Panc1 (cell line): ENCODE measurements at regions not wholly inside any gene's neighbourhood (a gene's known extent, or its start where the extent isn't known, plus 50 kb on each side); places are given as distances from the start of the nearest gene placed in this dataset.

ENCODE experiments used
- ATAC-seq: fragments of 200-7000 bp; cut with Tn5 transposase; 2 replicates; pipeline ENCODE4 v1.9.1; 2020; ENCODE audit warnings: mild to moderate bottlenecking, moderate library complexity
- BruUV-seq: library from RNA; stranded (reverse); fragments of 400-500 nt; replicated peaks from 2 replicates; lab custom pipeline; 2021; lab: Mats Ljungman, UMichigan
- CTCF ChIA-PET: fragments of 300-600 bp; sonication (Branson Sonifier 250); formaldehyde crosslinking; loops from one replicate; lab custom pipeline; 2022; ENCODE audit warnings: antibody characterized with exemption; lab: Charles Lee
- POLR2A ChIA-PET: fragments of 300-600 bp; sonication (Branson Sonifier 250); formaldehyde crosslinking; loops from one replicate; lab custom pipeline; 2022; ENCODE audit warnings: antibody characterized with exemption; lab: Charles Lee
- DNase-seq: peaks from one replicate; pipeline ENCODE4 v3.0.0-alpha.2; 2010; ENCODE audit warnings: low read depth, low spot score
- H3K27ac ChIP-seq: 2 replicates; pipeline ENCODE4 v1.5.1; 2011; ENCODE audit warnings: mild to moderate bottlenecking, low read length, inconsistent platforms
- H3K27me3 ChIP-seq: fragments of 200-500 bp; sonication (Bioruptor generic); 2 replicates; pipeline ENCODE4 v1.6.0; 2014; ENCODE audit warnings: low read length, inconsistent platforms; ENCODE audit not compliant: control insufficient read depth, insufficient read depth
- H3K36me3 ChIP-seq: fragments of 200-500 bp; sonication (Bioruptor generic); 2 replicates; pipeline ENCODE4 v1.5.1; 2014; ENCODE audit warnings: inconsistent platforms, mild to moderate bottlenecking, low read length, moderate library complexity; ENCODE audit not compliant: control insufficient read depth, insufficient read depth
- H3K4me1 ChIP-seq: 2 replicates; pipeline ENCODE4 v1.5.1; 2011; ENCODE audit warnings: inconsistent platforms, mild to moderate bottlenecking, low read length, moderate library complexity; ENCODE audit not compliant: control insufficient read depth, insufficient read depth
- H3K4me3 ChIP-seq, 2 experiments: 2 replicates each; pipeline ENCODE4 v1.5.1; 2011 to 2012; ENCODE audit warnings: low read depth in 2 of 2, low read length in 2 of 2, mild to moderate bottlenecking in 2 of 2, inconsistent platforms in 1 of 2, moderate library complexity in 1 of 2
- H3K9me3 ChIP-seq: fragments of 200-500 bp; sonication (Bioruptor generic); 2 replicates; pipeline ENCODE4 v1.5.1; 2014; ENCODE audit warnings: low read depth, mild to moderate bottlenecking, inconsistent platforms, low read length, moderate library complexity; ENCODE audit not compliant: control insufficient read depth, insufficient read depth
- CTCF ChIP-seq: fragments of 450-650 bp; IDR thresholded peaks from 2 replicates; pipeline ENCODE4 v1.5.1; 2017; ENCODE audit warnings: mild to moderate bottlenecking
- POLR2AphosphoS5 ChIP-seq: IDR thresholded peaks from 2 replicates; pipeline ENCODE4 v1.6.1; 2012; ENCODE audit warnings: mild to moderate bottlenecking, low read depth, low read length, moderate library complexity
- REST ChIP-seq, 2 experiments: IDR thresholded peaks; 2 replicates each; pipeline ENCODE4 v1.6.1; 2011 to 2012; ENCODE audit warnings: low read depth in 2 of 2, control low read depth in 1 of 2, low read length in 1 of 2, mild to moderate bottlenecking in 1 of 2, moderate library complexity in 1 of 2; ENCODE audit not compliant: insufficient read depth in 1 of 2
- SIN3A ChIP-seq: IDR thresholded peaks from 2 replicates; pipeline ENCODE4 v1.6.1; 2012; ENCODE audit warnings: low read depth, mild to moderate bottlenecking, low read length, moderate library complexity, borderline replicate concordance; ENCODE audit not compliant: insufficient read depth
- TCF7L2 ChIP-seq: IDR thresholded peaks from 2 replicates; pipeline ENCODE4 v1.6.1; 2011; ENCODE audit warnings: mild to moderate bottlenecking, low read depth, low read length, inconsistent platforms
- in situ Hi-C: cut with HindIII; loops from 2 replicates; pipeline ENCODE4 v1.10.0; 2016; ENCODE audit warnings: low sequenced_read_pairs, low pct_unique_long_range_greater_than_20kb
- intact Hi-C: fragments of 100-400 bp; cut with micrococcal nuclease; formaldehyde crosslinking; loops from one replicate; pipeline ENCODE4 v1.10.0; 2022; ENCODE audit not compliant: unreplicated experiment

DNA sequence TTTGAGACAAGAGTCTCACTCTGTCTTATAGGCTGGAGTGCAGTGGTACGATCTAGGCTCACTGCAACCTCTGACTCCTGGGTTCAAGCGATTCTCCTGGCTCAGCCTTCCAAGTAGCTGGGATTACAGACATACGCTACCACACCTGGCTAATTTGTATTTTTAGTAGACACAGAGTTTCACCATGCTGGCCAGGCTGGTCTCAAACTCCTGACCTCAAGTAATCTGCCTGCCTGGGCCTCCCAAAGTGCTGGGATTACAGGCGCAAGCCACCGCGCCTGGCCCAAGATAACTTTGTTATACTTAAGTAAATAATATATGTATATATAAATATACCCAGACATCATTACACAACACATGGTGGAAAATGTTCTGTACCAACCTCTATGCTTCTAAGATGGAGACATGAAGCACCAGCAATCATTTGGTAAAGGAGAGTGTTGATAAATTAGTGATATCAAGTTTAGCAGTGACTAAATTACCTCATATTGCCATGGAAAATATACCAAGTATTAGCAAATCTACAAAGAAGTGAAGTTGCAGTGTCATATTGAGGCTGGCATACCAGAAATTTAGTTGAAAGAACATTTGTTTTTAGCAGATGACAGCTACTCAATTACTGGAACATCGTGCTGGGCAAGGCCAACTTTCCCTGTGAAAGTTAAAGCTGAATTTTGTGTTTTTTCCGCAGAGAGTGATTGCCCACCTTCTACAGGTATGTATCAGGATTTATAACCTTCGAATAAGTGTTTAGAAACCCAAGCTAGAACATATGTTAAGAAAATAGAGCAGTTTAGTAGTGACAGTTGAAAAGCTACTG, 177.7 kb downstream of the MYCN start:
- intact Hi-C loops = no loop called here

More for the DNA sequence above, 177.7 kb downstream of the MYCN start:
- ATAC-seq (no peak), DNase-seq (no peak)
- H3K4me3 ChIP-seq = no peak overlapping the region
- ChIA-PET CTCF (interaction anchor here (0.8 kb wide), 1 partner anchor 154 kb away, joined by 3 read pairs; no protein-coding TSS in a partner anchor), POLR2A (no interaction called here)
- H3K27me3 ChIP-seq = no peaks in the 10 kb centered on the region
- H3K4me1 ChIP-seq = no peaks in the 10 kb centered on the region
- H3K9me3 ChIP-seq = no peaks in the 10 kb centered on the region
- TF ChIP-seq REST (IDR thresholded peaks at IDR 0.05; ENCODE audit: insufficient read depth in 1 of 2, low read depth in 2 of 2, low read length in 1 of 2) (no peak), CTCF (no peak), SIN3A (no peak), TCF7L2 (no peak), POLR2AphosphoS5 (no peak)
- no peak overlapping the region for H3K27ac ChIP-seq
- BruUV-seq = no TSS peak
- H3K36me3 ChIP-seq = no peaks in the 10 kb centered on the region
- in situ Hi-C loops = no loop called here
